ENCODE measurements at regions not wholly inside any gene's neighbourhood (a gene's known extent, or its start where the extent isn't known, plus 50 kb on each side); places are given as distances from the start of the nearest gene placed in this dataset.
"Not testable (repeated sequence)": the region's sequence is repeated elsewhere in the genome, so short reads cannot be mapped to it uniquely, and the experiment has no call there.

DNA sequence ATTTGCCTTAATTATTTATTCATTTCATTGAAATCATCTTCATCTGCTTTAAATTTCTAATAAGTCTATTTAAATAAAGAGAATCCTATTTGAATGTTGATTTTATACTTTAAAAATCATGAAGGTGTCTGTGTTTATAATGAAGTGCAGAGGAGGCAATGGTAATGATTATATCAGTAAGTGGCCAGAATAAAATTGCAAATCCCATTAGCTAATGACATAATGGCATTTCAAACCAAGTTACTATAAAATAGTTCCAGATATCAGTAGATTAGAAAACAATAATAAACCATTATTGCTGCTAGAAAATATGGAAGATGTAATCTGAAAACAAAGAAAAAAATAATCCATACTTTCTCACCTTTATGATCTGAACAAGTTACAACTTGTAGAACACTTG is 647.8 kb upstream of the KLHL1 start:
- H3K27me3 Mint-ChIP-seq (ENCODE audit: insufficient read depth, unreplicated experiment) = peaks cover 69% of the 10 kb centered on the region
- no peaks in the 10 kb centered on the region for H3K9me3 Mint-ChIP-seq (ENCODE audit: unreplicated experiment)
- H3K36me3 Mint-ChIP-seq (ENCODE audit: insufficient read depth, unreplicated experiment) = no peaks in the 10 kb centered on the region
- TF ChIP-seq, protein P1, sequence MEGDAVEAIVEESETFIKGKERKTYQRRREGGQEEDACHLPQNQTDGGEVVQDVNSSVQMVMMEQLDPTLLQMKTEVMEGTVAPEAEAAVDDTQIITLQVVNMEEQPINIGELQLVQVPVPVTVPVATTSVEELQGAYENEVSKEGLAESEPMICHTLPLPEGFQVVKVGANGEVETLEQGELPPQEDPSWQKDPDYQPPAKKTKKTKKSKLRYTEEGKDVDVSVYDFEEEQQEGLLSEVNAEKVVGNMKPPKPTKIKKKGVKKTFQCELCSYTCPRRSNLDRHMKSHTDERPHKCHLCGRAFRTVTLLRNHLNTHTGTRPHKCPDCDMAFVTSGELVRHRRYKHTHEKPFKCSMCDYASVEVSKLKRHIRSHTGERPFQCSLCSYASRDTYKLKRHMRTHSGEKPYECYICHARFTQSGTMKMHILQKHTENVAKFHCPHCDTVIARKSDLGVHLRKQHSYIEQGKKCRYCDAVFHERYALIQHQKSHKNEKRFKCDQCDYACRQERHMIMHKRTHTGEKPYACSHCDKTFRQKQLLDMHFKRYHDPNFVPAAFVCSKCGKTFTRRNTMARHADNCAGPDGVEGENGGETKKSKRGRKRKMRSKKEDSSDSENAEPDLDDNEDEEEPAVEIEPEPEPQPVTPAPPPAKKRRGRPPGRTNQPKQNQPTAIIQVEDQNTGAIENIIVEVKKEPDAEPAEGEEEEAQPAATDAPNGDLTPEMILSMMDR (IDR thresholded peaks at IDR 0.05; ENCODE audit: unreplicated experiment) = no peak
- ChIA-PET POLR2A (no interaction called here), CTCF (no interaction called here)
- intact Hi-C loops (cut with micrococcal nuclease) = no loop called here
- no TSS peak for BruUV-seq (replicated peaks)
- no peaks in the 10 kb centered on the region for H3K4me1 Mint-ChIP-seq (ENCODE audit: insufficient read depth, unreplicated experiment)
- H3K27ac Mint-ChIP-seq (ENCODE audit: low read depth, unreplicated experiment) = no peak overlapping the region
- no peak overlapping the region for H3K4me3 Mint-ChIP-seq (ENCODE audit: unreplicated experiment)
- no peak for DNase-seq (ENCODE audit: unreplicated experiment)

DNA sequence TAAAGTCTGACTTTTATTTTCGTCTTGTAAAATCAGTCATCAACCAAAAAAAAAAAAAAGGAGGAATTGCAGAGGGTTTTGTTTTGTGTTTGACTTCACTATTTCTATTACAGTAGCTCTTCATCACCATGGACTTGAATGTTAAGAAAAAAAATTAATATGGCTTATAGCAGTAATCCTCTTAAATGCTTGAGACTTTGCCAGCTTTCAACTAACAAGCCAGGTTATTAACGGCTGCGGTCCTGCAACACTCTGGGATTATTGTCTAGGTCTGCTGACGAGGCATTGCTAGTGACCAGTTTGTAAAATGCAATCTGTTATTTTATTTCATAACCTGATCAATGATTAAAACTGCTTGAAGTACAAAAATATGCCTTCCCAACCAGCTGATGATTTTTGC is 647.2 kb upstream of the KLHL1 start:
- Mint-ChIP-seq H3K4me1 (ENCODE audit: insufficient read depth, unreplicated experiment) (no peaks in the 10 kb centered on the region), H3K27ac (ENCODE audit: low read depth, unreplicated experiment) (no peak overlapping the region), H3K27me3 (ENCODE audit: insufficient read depth, unreplicated experiment) (peaks cover 70% of the 10 kb centered on the region), H3K9me3 (ENCODE audit: unreplicated experiment) (no peaks in the 10 kb centered on the region), H3K36me3 (ENCODE audit: insufficient read depth, unreplicated experiment) (no peaks in the 10 kb centered on the region), H3K4me3 (ENCODE audit: unreplicated experiment) (no peak overlapping the region)
- intact Hi-C loops (cut with micrococcal nuclease) = no loop called here
- ChIA-PET POLR2A (no interaction called here), CTCF (interaction anchor here (0.6 kb wide), 1 partner anchor 64 kb away, joined by 4 read pairs; no protein-coding TSS in a partner anchor)
- BruUV-seq (replicated peaks) = no TSS peak
- TF ChIP-seq, protein P1 (IDR thresholded peaks at IDR 0.05; ENCODE audit: unreplicated experiment) = no peak
- DNase-seq (ENCODE audit: unreplicated experiment) = no peak

DNA sequence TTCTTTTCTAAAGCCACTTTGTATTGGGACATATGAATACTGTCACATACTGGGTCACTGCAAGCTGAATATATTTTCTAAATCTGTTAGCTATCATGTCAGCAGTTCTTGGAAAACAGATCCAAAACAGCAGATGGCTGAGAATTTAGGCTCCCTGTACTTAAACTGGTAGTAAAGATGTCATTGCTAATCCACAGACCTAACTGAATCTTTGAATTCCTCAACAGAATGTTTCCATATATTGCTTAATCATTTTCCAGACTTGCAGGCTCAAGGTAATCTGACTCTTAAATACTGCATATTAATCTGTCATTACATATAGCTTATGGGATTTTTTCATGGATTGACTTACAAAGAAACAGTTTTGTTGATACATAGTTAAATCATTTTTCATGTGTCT is 639.0 kb upstream of the KLHL1 start:
- TF ChIP-seq, protein P1 (IDR thresholded peaks at IDR 0.05; ENCODE audit: unreplicated experiment) = no peak
- H3K9me3 Mint-ChIP-seq (ENCODE audit: unreplicated experiment) = no peaks in the 10 kb centered on the region
- no peaks in the 10 kb centered on the region for H3K36me3 Mint-ChIP-seq (ENCODE audit: insufficient read depth, unreplicated experiment)
- ChIA-PET CTCF (no interaction called here), POLR2A (no interaction called here)
- BruUV-seq (replicated peaks) = no TSS peak
- H3K4me1 Mint-ChIP-seq (ENCODE audit: insufficient read depth, unreplicated experiment) = no peaks in the 10 kb centered on the region
- H3K4me3 Mint-ChIP-seq (ENCODE audit: unreplicated experiment) = no peak overlapping the region
- peaks cover 60% of the 10 kb centered on the region for H3K27me3 Mint-ChIP-seq (ENCODE audit: insufficient read depth, unreplicated experiment)
- DNase-seq (ENCODE audit: unreplicated experiment) = no peak
- H3K27ac Mint-ChIP-seq (ENCODE audit: low read depth, unreplicated experiment) = no peak overlapping the region
- intact Hi-C loops (cut with micrococcal nuclease) = no loop called here

DNA sequence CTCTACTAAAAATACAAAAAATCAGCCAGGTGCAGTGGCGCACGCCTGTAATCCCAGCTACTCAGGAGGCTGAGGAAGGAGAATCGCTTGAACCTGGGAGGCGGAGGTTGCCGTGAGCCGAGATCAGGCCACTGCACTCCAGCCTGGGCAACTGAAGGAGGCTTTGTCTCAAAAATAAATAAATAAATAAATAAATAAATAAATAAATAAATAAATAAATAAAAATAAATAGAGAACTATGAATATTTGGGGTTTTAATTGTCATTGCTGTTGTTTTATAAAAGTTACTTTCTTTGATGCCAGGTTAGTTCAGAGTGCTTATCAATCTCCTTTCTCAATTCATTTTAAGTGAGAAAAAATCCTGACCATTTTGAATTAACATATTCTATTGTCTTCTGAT is 638.2 kb upstream of the KLHL1 start:
- H3K27me3 Mint-ChIP-seq (ENCODE audit: insufficient read depth, unreplicated experiment) = peaks cover 52% of the 10 kb centered on the region
- H3K4me3 Mint-ChIP-seq (ENCODE audit: unreplicated experiment); H3K9me3 Mint-ChIP-seq (ENCODE audit: unreplicated experiment); H3K4me1 Mint-ChIP-seq (ENCODE audit: insufficient read depth, unreplicated experiment); DNase-seq (ENCODE audit: unreplicated experiment); intact Hi-C loops (cut with micrococcal nuclease); CTCF ChIA-PET; H3K27ac Mint-ChIP-seq (ENCODE audit: low read depth, unreplicated experiment); BruUV-seq (replicated peaks); H3K36me3 Mint-ChIP-seq (ENCODE audit: insufficient read depth, unreplicated experiment); POLR2A ChIA-PET: not testable (repeated sequence)

DNA sequence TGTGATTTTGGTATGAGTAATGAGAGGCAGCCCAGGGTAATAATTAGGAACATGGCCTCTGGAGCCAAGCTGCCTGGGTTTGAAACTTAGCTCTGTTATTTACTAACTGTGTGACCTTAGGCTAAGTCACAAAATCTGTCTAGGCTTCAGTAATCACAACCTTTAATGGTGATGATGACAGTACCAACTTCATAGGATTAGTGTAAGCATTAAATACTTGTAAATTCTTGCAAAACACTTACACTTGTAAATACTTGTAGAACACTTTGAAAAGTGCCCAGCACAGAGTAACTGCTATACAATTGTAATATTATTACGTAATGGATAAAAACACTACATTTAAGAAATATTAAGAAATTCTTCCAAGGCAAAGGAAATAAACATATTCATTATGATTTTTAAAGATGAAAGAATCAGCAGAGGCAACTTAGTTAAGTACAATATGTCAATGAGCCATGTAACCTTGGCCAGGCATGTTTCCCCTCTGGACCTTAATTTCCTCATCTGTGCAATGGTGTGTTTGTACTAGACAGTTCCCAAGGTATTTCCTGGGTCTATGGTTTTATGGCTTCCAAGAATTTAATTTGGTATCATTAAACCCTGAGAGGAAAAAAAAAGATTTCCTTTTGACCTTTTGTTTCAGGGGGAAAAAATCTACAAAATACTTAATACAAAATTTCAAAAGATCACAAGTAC is 628.5 kb upstream of the KLHL1 start:
- ChIA-PET POLR2A (no interaction called here), CTCF (no interaction called here)
- peaks cover 34% of the 10 kb centered on the region for H3K27me3 Mint-ChIP-seq (ENCODE audit: insufficient read depth, unreplicated experiment)
- H3K27ac Mint-ChIP-seq (ENCODE audit: low read depth, unreplicated experiment) = no peak overlapping the region
- H3K4me1 Mint-ChIP-seq (ENCODE audit: insufficient read depth, unreplicated experiment) = no peaks in the 10 kb centered on the region
- TF ChIP-seq, protein P1 (IDR thresholded peaks at IDR 0.05; ENCODE audit: unreplicated experiment) = no peak
- BruUV-seq (replicated peaks) = no TSS peak
- DNase-seq (ENCODE audit: unreplicated experiment) = no peak
- H3K9me3 Mint-ChIP-seq (ENCODE audit: unreplicated experiment) = no peaks in the 10 kb centered on the region
- no peak overlapping the region for H3K4me3 Mint-ChIP-seq (ENCODE audit: unreplicated experiment)
- H3K36me3 Mint-ChIP-seq (ENCODE audit: insufficient read depth, unreplicated experiment) = no peaks in the 10 kb centered on the region
- intact Hi-C loops (cut with micrococcal nuclease) = no loop called here

All from MCF 10A (cell line).